ENCODE measurements at regions not wholly inside any gene's neighbourhood (a gene's known extent, or its start where the extent isn't known, plus 50 kb on each side); places are given as distances from the start of the nearest gene placed in this dataset.

- in situ Hi-C loops (cut with HindIII; ENCODE audit: low pct_unique_long_range_greater_than_20kb, low sequenced_read_pairs): no loop called here
- no peak for TF ChIP-seq JUND (IDR thresholded peaks at IDR 0.05; ENCODE audit: low read depth)
- DNase-seq (ENCODE audit: low read depth in 1 of 2, low spot score in 1 of 2): no peak
These were observed 92.9 kb upstream of the EDNRA start for GRCh38 chr4:147388018-147388417.

DNA sequence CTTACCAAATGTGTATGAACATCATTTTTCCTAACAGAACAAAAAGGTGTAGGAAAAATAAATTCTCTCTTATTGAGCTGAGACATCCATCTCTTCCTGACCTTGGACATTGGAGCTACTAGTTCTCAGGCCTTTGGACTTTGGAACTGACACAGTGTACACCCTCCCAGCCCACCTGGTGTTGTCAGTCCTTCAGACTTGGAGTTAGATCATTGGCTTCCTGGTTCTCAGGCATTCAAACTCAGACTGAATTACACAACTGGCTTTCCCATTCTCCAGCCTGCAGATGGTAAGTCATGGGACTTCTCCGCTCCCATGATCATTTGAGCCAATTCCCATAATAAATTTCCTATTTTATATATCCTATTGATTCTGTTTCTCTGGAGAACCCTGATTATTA, 84.8 kb upstream of the EDNRA start:
- no peak for DNase-seq (ENCODE audit: low read depth in 1 of 2, low spot score in 1 of 2)
- in situ Hi-C loops (cut with HindIII; ENCODE audit: low pct_unique_long_range_greater_than_20kb, low sequenced_read_pairs): no loop called here
- no peak for TF ChIP-seq JUND (IDR thresholded peaks at IDR 0.05; ENCODE audit: low read depth)

DNA sequence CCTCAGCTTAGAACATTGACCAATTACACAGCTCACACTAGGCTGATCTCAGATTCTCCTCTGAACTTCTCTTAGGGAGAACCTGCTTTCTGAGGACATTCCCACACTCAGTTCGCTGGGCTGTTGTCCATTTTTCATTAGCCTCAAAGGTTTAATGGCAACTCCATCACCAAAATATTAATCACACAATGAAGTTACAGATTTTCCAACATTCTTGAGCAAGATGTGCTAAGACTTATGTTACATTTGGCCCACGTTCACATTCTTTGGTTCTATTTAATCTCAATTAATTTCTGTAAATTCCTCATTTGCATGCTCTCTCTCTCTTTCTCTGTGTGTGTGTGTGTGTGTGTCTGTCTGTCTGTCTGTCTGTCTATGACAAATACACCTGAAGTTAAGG, 82.3 kb upstream of the EDNRA start:
- TF ChIP-seq JUND (IDR thresholded peaks at IDR 0.05; ENCODE audit: low read depth): no peak
- no peak for DNase-seq (ENCODE audit: low read depth in 1 of 2, low spot score in 1 of 2)
- in situ Hi-C loops (cut with HindIII; ENCODE audit: low pct_unique_long_range_greater_than_20kb, low sequenced_read_pairs): no loop called here

DNA sequence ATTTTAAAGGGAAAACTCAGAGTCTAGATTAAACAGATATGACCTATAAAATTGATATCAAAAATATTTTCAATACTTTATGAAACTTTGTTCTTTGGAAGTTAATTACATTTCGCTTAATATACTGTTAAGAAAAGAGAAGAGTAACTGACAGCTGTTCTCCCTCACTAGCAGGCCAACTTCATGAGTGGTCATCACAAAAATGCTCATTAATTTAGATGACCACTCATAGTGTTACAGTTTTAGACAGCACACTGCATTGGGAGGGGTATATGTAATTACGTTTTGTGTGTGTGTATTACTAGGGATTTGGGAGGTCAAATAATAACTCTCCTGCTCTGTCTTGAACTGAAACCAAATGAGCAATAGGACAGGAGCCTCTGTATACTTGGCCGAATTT, 80.2 kb upstream of the EDNRA start:
- no peak for TF ChIP-seq JUND (IDR thresholded peaks at IDR 0.05; ENCODE audit: low read depth)
- DNase-seq (ENCODE audit: low read depth in 1 of 2, low spot score in 1 of 2): no peak
- in situ Hi-C loops (cut with HindIII; ENCODE audit: low pct_unique_long_range_greater_than_20kb, low sequenced_read_pairs): no loop called here

DNA sequence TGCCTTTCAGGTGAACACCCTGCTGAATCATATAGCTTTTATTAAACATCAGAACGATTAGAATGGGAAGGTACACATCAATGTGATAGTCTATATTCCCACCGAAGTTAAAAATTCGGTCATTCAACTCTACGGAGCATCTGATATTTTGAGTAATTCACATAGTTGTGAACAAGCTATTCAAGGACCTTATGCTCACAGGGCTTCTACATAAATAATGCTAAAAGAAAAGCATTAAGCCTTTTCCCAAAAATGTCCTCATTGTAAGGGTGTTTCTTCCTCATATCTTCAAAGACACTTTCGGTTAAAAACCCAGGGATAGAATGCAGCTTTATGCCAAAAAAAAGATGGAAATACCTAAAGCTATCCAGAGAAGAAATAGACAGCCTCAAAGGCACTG, 79.7 kb upstream of the EDNRA start:
- no peak for DNase-seq (ENCODE audit: low read depth in 1 of 2, low spot score in 1 of 2)
- TF ChIP-seq JUND (IDR thresholded peaks at IDR 0.05; ENCODE audit: low read depth): no peak
- in situ Hi-C loops (cut with HindIII; ENCODE audit: low pct_unique_long_range_greater_than_20kb, low sequenced_read_pairs): no loop called here

- no peak for TF ChIP-seq JUND (IDR thresholded peaks at IDR 0.05; ENCODE audit: low read depth)
- DNase-seq (ENCODE audit: low read depth in 1 of 2, low spot score in 1 of 2): no peak
- in situ Hi-C loops (cut with HindIII; ENCODE audit: low pct_unique_long_range_greater_than_20kb, low sequenced_read_pairs): no loop called here
These were observed 73.4 kb upstream of the EDNRA start for GRCh38 chr4:147407261-147408045.

GRCh38 chr4:147408189-147408588, 72.7 kb upstream of the EDNRA start:
- DNase-seq (ENCODE audit: low read depth in 1 of 2, low spot score in 1 of 2): no peak
- in situ Hi-C loops (cut with HindIII; ENCODE audit: low pct_unique_long_range_greater_than_20kb, low sequenced_read_pairs): no loop called here
- no peak for TF ChIP-seq JUND (IDR thresholded peaks at IDR 0.05; ENCODE audit: low read depth)

DNA sequence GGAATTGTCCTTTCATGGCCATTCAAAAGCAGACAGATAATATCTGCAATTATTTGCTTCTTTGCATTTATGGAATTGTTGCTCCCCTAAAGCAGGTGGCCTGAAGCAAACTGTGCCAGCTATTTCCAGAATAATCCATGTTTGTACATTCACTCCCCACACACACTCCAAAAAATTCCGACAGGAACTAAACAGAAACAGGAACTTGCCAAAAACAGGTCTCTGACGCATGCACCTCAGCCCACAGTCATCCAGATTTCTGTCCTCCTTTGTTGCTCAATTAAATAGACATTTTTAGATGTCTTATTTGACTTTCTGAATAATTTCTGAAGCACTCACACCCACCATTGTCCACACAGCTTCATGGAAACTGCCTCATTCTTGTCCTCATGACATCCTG, 71.5 kb upstream of the EDNRA start:
- in situ Hi-C loops (cut with HindIII; ENCODE audit: low pct_unique_long_range_greater_than_20kb, low sequenced_read_pairs): no loop called here
- DNase-seq (ENCODE audit: low read depth in 1 of 2, low spot score in 1 of 2): peak in 1 of 2 experiments; percentile 5
- no peak for TF ChIP-seq JUND (IDR thresholded peaks at IDR 0.05; ENCODE audit: low read depth)

- no peak for TF ChIP-seq JUND (IDR thresholded peaks at IDR 0.05; ENCODE audit: low read depth)
- no peak for DNase-seq (ENCODE audit: low read depth in 1 of 2, low spot score in 1 of 2)
- in situ Hi-C loops (cut with HindIII; ENCODE audit: low pct_unique_long_range_greater_than_20kb, low sequenced_read_pairs): no loop called here
These were observed 62.7 kb upstream of the EDNRA start for GRCh38 chr4:147418226-147418625.

DNA sequence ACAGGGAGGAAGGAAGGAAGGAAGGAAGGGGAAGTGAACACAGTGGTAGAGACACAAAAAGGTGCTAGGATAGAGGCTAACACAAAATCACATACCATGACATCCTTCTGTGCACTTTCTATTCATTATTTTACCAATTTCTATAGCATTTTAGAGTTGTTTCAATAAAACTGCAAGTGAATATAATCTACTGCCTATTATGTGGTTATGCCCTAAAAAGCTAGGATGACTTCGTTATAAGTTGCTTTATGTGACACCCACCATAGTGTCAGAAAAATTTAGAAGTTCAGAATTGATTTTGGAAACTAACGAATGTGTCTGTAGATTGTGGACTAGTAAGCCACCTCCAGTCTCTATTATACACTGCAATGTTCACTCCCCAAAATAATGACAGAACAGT, 59.4 kb upstream of the EDNRA start:
- no peak for TF ChIP-seq JUND (IDR thresholded peaks at IDR 0.05; ENCODE audit: low read depth)
- in situ Hi-C loops (cut with HindIII; ENCODE audit: low pct_unique_long_range_greater_than_20kb, low sequenced_read_pairs): no loop called here
- DNase-seq (ENCODE audit: low read depth in 1 of 2, low spot score in 1 of 2): no peak

GRCh38 chr4:147423229-147423628, 57.7 kb upstream of the EDNRA start:
- no peak for TF ChIP-seq JUND (IDR thresholded peaks at IDR 0.05; ENCODE audit: low read depth)
- no peak for DNase-seq (ENCODE audit: low read depth in 1 of 2, low spot score in 1 of 2)
- in situ Hi-C loops (cut with HindIII; ENCODE audit: low pct_unique_long_range_greater_than_20kb, low sequenced_read_pairs): no loop called here

DNA sequence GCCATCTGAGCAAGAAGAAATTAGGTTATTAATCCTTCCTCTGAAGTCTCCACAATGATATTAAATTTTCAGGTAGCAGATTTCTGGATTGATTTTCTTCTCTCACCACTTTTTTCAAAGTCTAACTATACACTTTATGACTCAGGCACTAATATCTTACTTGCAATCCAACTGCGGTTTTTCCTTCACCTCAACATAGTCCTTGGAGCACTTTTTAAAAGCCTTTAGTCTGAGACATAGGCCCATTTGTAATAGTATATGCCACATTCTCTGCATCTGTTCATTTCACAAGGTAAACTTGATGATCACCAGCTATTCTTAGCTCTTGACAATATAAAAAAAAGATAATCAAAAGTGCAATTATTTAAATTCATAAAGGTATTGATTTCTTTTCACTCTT, 55.9 kb upstream of the EDNRA start:
- DNase-seq (ENCODE audit: low read depth in 1 of 2, low spot score in 1 of 2): no peak
- in situ Hi-C loops (cut with HindIII; ENCODE audit: low pct_unique_long_range_greater_than_20kb, low sequenced_read_pairs): no loop called here
- no peak for TF ChIP-seq JUND (IDR thresholded peaks at IDR 0.05; ENCODE audit: low read depth)

GRCh38 chr4:147428583-147428982, 52.3 kb upstream of the EDNRA start:
- no peak for TF ChIP-seq JUND (IDR thresholded peaks at IDR 0.05; ENCODE audit: low read depth)
- in situ Hi-C loops (cut with HindIII; ENCODE audit: low pct_unique_long_range_greater_than_20kb, low sequenced_read_pairs): no loop called here
- no peak for DNase-seq (ENCODE audit: low read depth in 1 of 2, low spot score in 1 of 2)

DNA sequence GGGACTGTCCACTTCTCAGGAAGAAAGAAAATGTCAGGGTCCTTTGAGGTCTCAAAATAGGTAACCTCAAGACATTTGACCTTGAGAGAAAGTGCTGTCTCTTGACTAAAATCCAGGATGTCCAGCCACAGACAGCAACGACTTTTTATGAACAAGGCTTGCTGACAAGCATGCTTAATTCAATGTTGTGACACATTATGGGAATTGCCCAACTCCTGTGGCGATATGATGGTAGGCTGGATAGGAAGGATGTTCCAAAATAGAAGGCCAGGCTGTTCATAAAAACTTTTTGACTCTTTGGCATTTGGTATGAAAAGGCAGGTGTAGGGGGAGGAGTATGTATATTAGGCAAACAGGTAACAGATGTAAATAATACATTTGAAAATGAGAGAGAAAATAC, 50.8 kb upstream of the EDNRA start:
- TF ChIP-seq JUND (IDR thresholded peaks at IDR 0.05; ENCODE audit: low read depth): no peak
- DNase-seq (ENCODE audit: low read depth in 1 of 2, low spot score in 1 of 2): no peak
- in situ Hi-C loops (cut with HindIII; ENCODE audit: low pct_unique_long_range_greater_than_20kb, low sequenced_read_pairs): no loop called here

Measured in T47D (cell line).